CD4-positive, alpha-beta memory T cell (primary cell): ENCODE measurements at regions not wholly inside any gene's neighbourhood (a gene's known extent, or its start where the extent isn't known, plus 50 kb on each side); places are given as distances from the start of the nearest gene placed in this dataset.

Experiments
- CTCF ChIA-PET: fragments of 350-600 bp; sonication (Branson Sonifier 250); formaldehyde crosslinking; loops from one replicate; lab custom pipeline; 2021; ENCODE audit warnings: inconsistent platforms; ENCODE audit not compliant: partially characterized antibody; lab: Charles Lee
- POLR2A ChIA-PET: fragments of 350-600 bp; sonication (Branson Sonifier 250); formaldehyde crosslinking; loops from one replicate; lab custom pipeline; 2021; ENCODE audit not compliant: partially characterized antibody; lab: Charles Lee
- DNase-seq, 5 donors: peaks; one replicate each; pipeline versions ENCODE4 v3.0.0 to v3.0.0-alpha.2; 2020 to 2022; ENCODE audit warnings: mixed read lengths in 1 of 5
- H3K27ac ChIP-seq: one replicate; pipeline ENCODE4 v1.7.0; 2013; ENCODE audit warnings: low read depth, low read length
- H3K27me3 ChIP-seq: 2 replicates; pipeline ENCODE4 v1.7.0; 2013; ENCODE audit warnings: mild to moderate bottlenecking, low read length, moderate library complexity; ENCODE audit not compliant: insufficient read depth
- H3K36me3 ChIP-seq: 2 replicates; pipeline ENCODE4 v1.7.0; 2013; ENCODE audit warnings: mild to moderate bottlenecking, low read length, moderate library complexity; ENCODE audit not compliant: insufficient read depth
- H3K4me1 ChIP-seq: 2 replicates; pipeline ENCODE4 v1.7.0; 2013; ENCODE audit warnings: mild to moderate bottlenecking, low read length, moderate library complexity; ENCODE audit not compliant: insufficient read depth
- H3K4me3 ChIP-seq, 2 donors: one replicate each; pipeline ENCODE4 v1.7.0; 2013; ENCODE audit warnings: low read length in 2 of 2, mild to moderate bottlenecking in 1 of 2
- H3K9me3 ChIP-seq, 2 donors: one replicate each; pipeline ENCODE4 v1.7.0; 2013; ENCODE audit warnings: low read length in 2 of 2, control low read depth in 1 of 2; ENCODE audit not compliant: control insufficient read depth in 1 of 2
- H3K27ac Mint-ChIP-seq, 7 donors: one replicate each; pipeline ENCODE4 v1.8.0; 2020 to 2021; ENCODE audit warnings: mixed read lengths in 7 of 7, mild to moderate bottlenecking in 6 of 7, inconsistent platforms in 3 of 7, moderate library complexity in 3 of 7
- H3K27me3 Mint-ChIP-seq, 2 donors: one replicate each; pipeline ENCODE4 v1.8.0; 2020 to 2021; ENCODE audit warnings: mixed read lengths in 2 of 2
- H3K36me3 Mint-ChIP-seq, 2 donors: one replicate each; pipeline ENCODE4 v1.8.0; 2020 to 2021; ENCODE audit warnings: mixed read lengths in 2 of 2, inconsistent platforms in 1 of 2, mild to moderate bottlenecking in 1 of 2
- H3K4me1 Mint-ChIP-seq, 4 donors: one replicate each; pipeline ENCODE4 v1.8.0; 2020 to 2021; ENCODE audit warnings: mixed read lengths in 4 of 4, mild to moderate bottlenecking in 1 of 4
- H3K4me3 Mint-ChIP-seq, 8 donors: one replicate each; pipeline ENCODE4 v1.8.0; 2020 to 2021; ENCODE audit warnings: mixed read lengths in 8 of 8, mild to moderate bottlenecking in 7 of 8, moderate library complexity in 6 of 8, inconsistent platforms in 3 of 8
- H3K9me3 Mint-ChIP-seq, 8 donors: one replicate each; pipeline ENCODE4 v1.8.0; 2020 to 2021; ENCODE audit warnings: mixed read lengths in 8 of 8, mild to moderate bottlenecking in 5 of 8, inconsistent platforms in 3 of 8, moderate library complexity in 1 of 8
- intact Hi-C: fragments of 100-400 bp; cut with micrococcal nuclease; formaldehyde crosslinking; loops from one replicate; pipeline ENCODE4 v1.15.1; 2023

- no peak overlapping the region for H3K4me3 ChIP-seq
- intact Hi-C loops: no loop called here
- Mint-ChIP-seq H3K9me3 (peaks cover 0 to 4% (median 0%) of the 10 kb centered on the region in 8 donors), H3K36me3 (no peaks in the 10 kb centered on the region), H3K27me3 (no peaks in the 10 kb centered on the region), H3K4me3 (no peak overlapping the region), H3K27ac (no peak overlapping the region), H3K4me1 (peaks cover 0 to 4% (median 0%) of the 10 kb centered on the region in 4 donors)
- DNase-seq: no peak
- ChIA-PET CTCF (no interaction called here), POLR2A (no interaction called here)
- no peaks in the 10 kb centered on the region for H3K4me1 ChIP-seq
- H3K27ac ChIP-seq: no peak overlapping the region
- H3K27me3 ChIP-seq: no peaks in the 10 kb centered on the region
- no peaks in the 10 kb centered on the region for H3K36me3 ChIP-seq
- H3K9me3 ChIP-seq: no peaks in the 10 kb centered on the region
Measured at GRCh38 chr5:52448111-52448510, 339.6 kb upstream of the ITGA1 start.

DNA sequence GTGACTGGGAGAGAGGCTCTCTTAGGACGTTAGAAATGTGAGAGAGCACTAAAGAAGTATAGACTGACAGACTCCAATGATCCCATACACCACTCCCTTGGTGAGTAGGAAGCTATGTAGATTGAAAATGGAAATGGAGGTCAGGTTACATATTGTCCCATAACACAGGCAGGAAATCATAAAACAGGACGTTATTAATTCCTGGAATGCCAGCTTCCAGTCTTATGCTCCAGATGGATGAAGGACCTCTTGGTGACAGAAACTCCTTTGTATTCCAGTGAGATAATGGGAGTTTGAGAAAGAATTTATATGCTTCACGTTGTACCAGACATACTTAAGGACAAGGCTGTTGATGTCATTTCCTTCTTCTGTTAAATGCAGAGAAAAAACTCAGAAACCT, 338.2 kb upstream of the ITGA1 start:
- Histone ChIP-seq H3K27ac (no peak overlapping the region), H3K9me3 (no peaks in the 10 kb centered on the region), H3K27me3 (no peaks in the 10 kb centered on the region), H3K4me1 (no peaks in the 10 kb centered on the region), H3K4me3 (no peak overlapping the region), H3K36me3 (no peaks in the 10 kb centered on the region)
- POLR2A ChIA-PET: no interaction called here
- H3K4me1 Mint-ChIP-seq: peaks cover 0 to 4% (median 0%) of the 10 kb centered on the region in 4 donors
- CTCF ChIA-PET: no interaction called here
- H3K27me3 Mint-ChIP-seq: no peaks in the 10 kb centered on the region
- H3K36me3 Mint-ChIP-seq: no peaks in the 10 kb centered on the region
- H3K27ac Mint-ChIP-seq: no peak overlapping the region
- DNase-seq: no peak
- no peak overlapping the region for H3K4me3 Mint-ChIP-seq
- intact Hi-C loops: no loop called here
- H3K9me3 Mint-ChIP-seq: peaks cover 0 to 2% (median 0%) of the 10 kb centered on the region in 8 donors

DNA sequence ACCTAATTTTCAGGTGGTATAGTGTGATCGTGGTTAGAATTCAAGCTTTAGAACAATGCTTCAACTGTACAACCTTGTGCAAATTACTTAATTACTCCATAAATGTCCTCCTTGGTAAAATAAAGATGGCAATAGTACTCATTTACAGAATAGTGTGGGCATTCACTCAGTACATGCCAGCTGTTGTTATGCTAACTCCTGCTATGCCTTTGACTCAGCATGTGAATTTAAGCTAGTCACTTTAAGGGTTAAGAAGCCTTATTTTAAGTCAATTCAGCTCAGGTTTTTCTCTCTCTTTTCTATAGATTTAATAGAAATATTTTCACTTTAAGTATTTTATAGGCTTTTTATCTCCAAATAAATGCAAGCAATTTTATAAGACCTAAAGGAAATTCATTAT, 335.6 kb upstream of the ITGA1 start:
- H3K4me1 Mint-ChIP-seq: peaks cover 0 to 3% (median 0%) of the 10 kb centered on the region in 4 donors
- CTCF ChIA-PET: no interaction called here

GRCh38 chr5:52453176-52453575, 334.5 kb upstream of the ITGA1 start:
- H3K4me3 ChIP-seq: no peak overlapping the region
- ChIA-PET POLR2A (no interaction called here), CTCF (no interaction called here)
- Mint-ChIP-seq H3K4me3 (no peak overlapping the region), H3K27me3 (no peaks in the 10 kb centered on the region), H3K36me3 (no peaks in the 10 kb centered on the region), H3K9me3 (no peaks in the 10 kb centered on the region), H3K4me1 (peaks cover 0 to 3% (median 0%) of the 10 kb centered on the region in 4 donors), H3K27ac (no peak overlapping the region)
- H3K9me3 ChIP-seq: no peaks in the 10 kb centered on the region
- H3K36me3 ChIP-seq: no peaks in the 10 kb centered on the region
- DNase-seq: no peak
- H3K27me3 ChIP-seq: no peaks in the 10 kb centered on the region
- intact Hi-C loops: no loop called here
- no peaks in the 10 kb centered on the region for H3K4me1 ChIP-seq
- no peak overlapping the region for H3K27ac ChIP-seq

More for the DNA sequence above, 335.6 kb upstream of the ITGA1 start:
- no peaks in the 10 kb centered on the region for H3K36me3 ChIP-seq
- no peak overlapping the region for H3K27ac ChIP-seq
- Mint-ChIP-seq H3K27ac (no peak overlapping the region), H3K4me3 (no peak overlapping the region), H3K9me3 (no peaks in the 10 kb centered on the region), H3K36me3 (no peaks in the 10 kb centered on the region), H3K27me3 (no peaks in the 10 kb centered on the region)
- intact Hi-C loops: no loop called here
- DNase-seq: no peak
- H3K9me3 ChIP-seq: no peaks in the 10 kb centered on the region
- no peaks in the 10 kb centered on the region for H3K27me3 ChIP-seq
- no peaks in the 10 kb centered on the region for H3K4me1 ChIP-seq
- no peak overlapping the region for H3K4me3 ChIP-seq
- POLR2A ChIA-PET: no interaction called here

- no peak overlapping the region for H3K4me3 ChIP-seq
- H3K36me3 Mint-ChIP-seq: no peaks in the 10 kb centered on the region
- CTCF ChIA-PET: no interaction called here
- no peaks in the 10 kb centered on the region for H3K36me3 ChIP-seq
- H3K27ac Mint-ChIP-seq: no peak overlapping the region
- H3K9me3 Mint-ChIP-seq: no peaks in the 10 kb centered on the region
- no peak overlapping the region for H3K27ac ChIP-seq
- no peaks in the 10 kb centered on the region for H3K4me1 Mint-ChIP-seq
- intact Hi-C loops: no loop called here
- no peaks in the 10 kb centered on the region for H3K9me3 ChIP-seq
- H3K4me3 Mint-ChIP-seq: no peak overlapping the region
- no peaks in the 10 kb centered on the region for H3K27me3 Mint-ChIP-seq
- H3K4me1 ChIP-seq: no peaks in the 10 kb centered on the region
- DNase-seq: no peak
- POLR2A ChIA-PET: no interaction called here
- H3K27me3 ChIP-seq: no peaks in the 10 kb centered on the region
Measured at GRCh38 chr5:52455920-52456319, 331.8 kb upstream of the ITGA1 start.

- H3K27ac Mint-ChIP-seq: no peak overlapping the region
- Histone ChIP-seq H3K27ac (no peak overlapping the region), H3K27me3 (no peaks in the 10 kb centered on the region), H3K36me3 (no peaks in the 10 kb centered on the region), H3K4me1 (no peaks in the 10 kb centered on the region), H3K4me3 (no peak overlapping the region), H3K9me3 (no peaks in the 10 kb centered on the region)
- intact Hi-C loops: no loop called here
- no peak for DNase-seq
- H3K36me3 Mint-ChIP-seq: no peaks in the 10 kb centered on the region
- POLR2A ChIA-PET: no interaction called here
- CTCF ChIA-PET: no interaction called here
- peaks cover 0 to 1% of the 10 kb centered on the region in 2 donors for H3K27me3 Mint-ChIP-seq
- H3K4me1 Mint-ChIP-seq: no peaks in the 10 kb centered on the region
- no peaks in the 10 kb centered on the region for H3K9me3 Mint-ChIP-seq
- no peak overlapping the region for H3K4me3 Mint-ChIP-seq
Measured at GRCh38 chr5:52457810-52458209, 329.9 kb upstream of the ITGA1 start.

- no peaks in the 10 kb centered on the region for H3K9me3 Mint-ChIP-seq
- peaks cover 5 to 17% (median 10%) of the 10 kb centered on the region in 4 donors for H3K4me1 Mint-ChIP-seq
Measured at GRCh38 chr5:52466113-52466512, 321.6 kb upstream of the ITGA1 start.

More at GRCh38 chr5:52466113-52466512, 321.6 kb upstream of the ITGA1 start:
- no peak overlapping the region for H3K4me3 Mint-ChIP-seq
- CTCF ChIA-PET: no interaction called here
- no peaks in the 10 kb centered on the region for H3K36me3 Mint-ChIP-seq
- POLR2A ChIA-PET: no interaction called here
- no peak overlapping the region for H3K27ac Mint-ChIP-seq
- peaks cover 14% of the 10 kb centered on the region for H3K4me1 ChIP-seq
- no peaks in the 10 kb centered on the region for H3K27me3 ChIP-seq
- intact Hi-C loops: no loop called here
- H3K9me3 ChIP-seq: no peaks in the 10 kb centered on the region
- no peak overlapping the region for H3K4me3 ChIP-seq
- no peak overlapping the region for H3K27ac ChIP-seq
- no peaks in the 10 kb centered on the region for H3K36me3 ChIP-seq
- H3K27me3 Mint-ChIP-seq: peaks cover 0 to 1% of the 10 kb centered on the region in 2 donors
- no peak for DNase-seq
